HepG2 (cell line): ENCODE measurements at regions not wholly inside any gene's neighbourhood (a gene's known extent, or its start where the extent isn't known, plus 50 kb on each side); places are given as distances from the start of the nearest gene placed in this dataset.

ENCODE experiments used
- BCL6 ChIP-seq: IDR thresholded peaks from 2 replicates; pipeline ENCODE4 v1.6.1; 2016; ENCODE audit warnings: missing genetic modification reagents, missing compliant biosample characterization
- CBFB ChIP-seq: sonication (generic); formaldehyde crosslinking; IDR thresholded peaks from 2 replicates; pipeline ENCODE4 v1.4.0; 2020; ENCODE audit warnings: missing genetic modification reagents
- EP300 ChIP-seq, 3 experiments: sonication (generic) in 1 of 3; formaldehyde crosslinking in 1 of 3; IDR thresholded peaks; 2 replicates each; pipeline versions ENCODE4 v1.5.1 to v1.6.1; 2011 to 2020; ENCODE audit warnings: low read depth in 2 of 3, low read length in 2 of 3, borderline replicate concordance in 1 of 3, improper control_type of control experiment in 1 of 3, mild to moderate bottlenecking in 1 of 3, missing genetic modification reagents in 1 of 3, moderate library complexity in 1 of 3
- IKZF4 ChIP-seq: sonication (generic); formaldehyde crosslinking; IDR thresholded peaks from 2 replicates; pipeline ENCODE4 v1.5.1; 2020; ENCODE audit warnings: borderline replicate concordance, mild to moderate bottlenecking, low read depth, missing genetic modification reagents; ENCODE audit errors: not compliant biosample characterization
- LRRFIP1 ChIP-seq: sonication (generic); formaldehyde crosslinking; conservative IDR thresholded peaks from 2 replicates; pipeline ENCODE4 v1.4.0; 2020; ENCODE audit warnings: missing genetic modification reagents
- MAFG ChIP-seq: sonication (generic); formaldehyde crosslinking; IDR thresholded peaks from 2 replicates; pipeline ENCODE4 v1.5.1; 2020; ENCODE audit warnings: mild to moderate bottlenecking, missing genetic modification reagents
- MEF2D ChIP-seq: sonication (generic); formaldehyde crosslinking; IDR thresholded peaks from 2 replicates; pipeline ENCODE4 v1.5.1; 2020; ENCODE audit warnings: mild to moderate bottlenecking, missing genetic modification reagents
- MTF2 ChIP-seq: sonication (generic); formaldehyde crosslinking; IDR thresholded peaks from 2 replicates; pipeline ENCODE4 v1.5.0; 2020; ENCODE audit warnings: missing genetic modification reagents, borderline replicate concordance
- NCOA2 ChIP-seq: sonication (generic); formaldehyde crosslinking; IDR thresholded peaks from 2 replicates; pipeline ENCODE4 v1.8.0; 2022; ENCODE audit warnings: inconsistent platforms
- NR1H2 ChIP-seq: sonication (generic); formaldehyde crosslinking; IDR thresholded peaks from 2 replicates; pipeline ENCODE4 v1.8.1; 2022; ENCODE audit warnings: low read depth, missing genetic modification reagents, borderline replicate concordance
- NR2F2 ChIP-seq: IDR thresholded peaks from 2 replicates; pipeline ENCODE4 v1.6.1; 2012; ENCODE audit warnings: low read depth, inconsistent platforms, borderline replicate concordance
- PHF21A ChIP-seq: sonication (generic); formaldehyde crosslinking; IDR thresholded peaks from 2 replicates; pipeline ENCODE4 v1.5.0; 2020; ENCODE audit warnings: mild to moderate bottlenecking, missing genetic modification reagents
- ZC3H13 ChIP-seq: sonication (generic); formaldehyde crosslinking; IDR thresholded peaks from 2 replicates; pipeline ENCODE4 v1.8.1; 2023; ENCODE audit warnings: mild to moderate bottlenecking, missing genetic modification reagents, moderate library complexity
- ZNF451 ChIP-seq: sonication (generic); formaldehyde crosslinking; IDR thresholded peaks from 2 replicates; pipeline ENCODE4 v1.5.0; 2020; ENCODE audit warnings: mild to moderate bottlenecking, missing genetic modification reagents
- ZNF619 ChIP-seq: sonication (generic); formaldehyde crosslinking; IDR thresholded peaks from 2 replicates; pipeline ENCODE4 v1.4.0; 2020; ENCODE audit warnings: mild to moderate bottlenecking, missing genetic modification reagents
- ZNF83 ChIP-seq: sonication (generic); formaldehyde crosslinking; IDR thresholded peaks from 2 replicates; pipeline ENCODE4 v1.4.0; 2020; ENCODE audit warnings: missing genetic modification reagents, mild to moderate bottlenecking, borderline replicate concordance
- TF ChIP-seq, protein P1 (sequence below): sonication (generic); formaldehyde crosslinking; IDR thresholded peaks from 2 replicates; pipeline ENCODE4 v1.4.0; 2020; ENCODE audit warnings: missing genetic modification reagents
- TF ChIP-seq, protein P2 (sequence below): sonication (generic); formaldehyde crosslinking; IDR thresholded peaks from 2 replicates; pipeline ENCODE4 v1.5.0; 2020; ENCODE audit warnings: missing genetic modification reagents
- TF ChIP-seq, protein P3 (sequence below): sonication (generic); formaldehyde crosslinking; IDR thresholded peaks from 2 replicates; pipeline ENCODE4 v1.4.0; 2020; ENCODE audit warnings: missing genetic modification reagents

GRCh38 chr15:98528046-98528725 is 120.2 kb upstream of the IGF1R start (continued):
- TF ChIP-seq LRRFIP1, result no peak
- TF ChIP-seq, protein P1, sequence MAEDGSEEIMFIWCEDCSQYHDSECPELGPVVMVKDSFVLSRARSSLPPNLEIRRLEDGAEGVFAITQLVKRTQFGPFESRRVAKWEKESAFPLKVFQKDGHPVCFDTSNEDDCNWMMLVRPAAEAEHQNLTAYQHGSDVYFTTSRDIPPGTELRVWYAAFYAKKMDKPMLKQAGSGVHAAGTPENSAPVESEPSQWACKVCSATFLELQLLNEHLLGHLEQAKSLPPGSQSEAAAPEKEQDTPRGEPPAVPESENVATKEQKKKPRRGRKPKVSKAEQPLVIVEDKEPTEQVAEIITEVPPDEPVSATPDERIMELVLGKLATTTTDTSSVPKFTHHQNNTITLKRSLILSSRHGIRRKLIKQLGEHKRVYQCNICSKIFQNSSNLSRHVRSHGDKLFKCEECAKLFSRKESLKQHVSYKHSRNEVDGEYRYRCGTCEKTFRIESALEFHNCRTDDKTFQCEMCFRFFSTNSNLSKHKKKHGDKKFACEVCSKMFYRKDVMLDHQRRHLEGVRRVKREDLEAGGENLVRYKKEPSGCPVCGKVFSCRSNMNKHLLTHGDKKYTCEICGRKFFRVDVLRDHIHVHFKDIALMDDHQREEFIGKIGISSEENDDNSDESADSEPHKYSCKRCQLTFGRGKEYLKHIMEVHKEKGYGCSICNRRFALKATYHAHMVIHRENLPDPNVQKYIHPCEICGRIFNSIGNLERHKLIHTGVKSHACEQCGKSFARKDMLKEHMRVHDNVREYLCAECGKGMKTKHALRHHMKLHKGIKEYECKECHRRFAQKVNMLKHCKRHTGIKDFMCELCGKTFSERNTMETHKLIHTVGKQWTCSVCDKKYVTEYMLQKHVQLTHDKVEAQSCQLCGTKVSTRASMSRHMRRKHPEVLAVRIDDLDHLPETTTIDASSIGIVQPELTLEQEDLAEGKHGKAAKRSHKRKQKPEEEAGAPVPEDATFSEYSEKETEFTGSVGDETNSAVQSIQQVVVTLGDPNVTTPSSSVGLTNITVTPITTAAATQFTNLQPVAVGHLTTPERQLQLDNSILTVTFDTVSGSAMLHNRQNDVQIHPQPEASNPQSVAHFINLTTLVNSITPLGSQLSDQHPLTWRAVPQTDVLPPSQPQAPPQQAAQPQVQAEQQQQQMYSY, result no peak
- no peak for TF ChIP-seq PHF21A
- no peak for TF ChIP-seq ZNF451 (CRISPR knock-in tag)
- TF ChIP-seq MAFG (CRISPR knock-in tag), result no peak
- TF ChIP-seq, protein P2, sequence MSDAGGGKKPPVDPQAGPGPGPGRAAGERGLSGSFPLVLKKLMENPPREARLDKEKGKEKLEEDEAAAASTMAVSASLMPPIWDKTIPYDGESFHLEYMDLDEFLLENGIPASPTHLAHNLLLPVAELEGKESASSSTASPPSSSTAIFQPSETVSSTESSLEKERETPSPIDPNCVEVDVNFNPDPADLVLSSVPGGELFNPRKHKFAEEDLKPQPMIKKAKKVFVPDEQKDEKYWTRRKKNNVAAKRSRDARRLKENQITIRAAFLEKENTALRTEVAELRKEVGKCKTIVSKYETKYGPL (CRISPR knock-in tag), result no peak
- peak; percentile 67 for TF ChIP-seq NCOA2 (CRISPR knock-in tag)
- no peak for TF ChIP-seq CBFB (CRISPR knock-in tag)
- TF ChIP-seq, protein P3, sequence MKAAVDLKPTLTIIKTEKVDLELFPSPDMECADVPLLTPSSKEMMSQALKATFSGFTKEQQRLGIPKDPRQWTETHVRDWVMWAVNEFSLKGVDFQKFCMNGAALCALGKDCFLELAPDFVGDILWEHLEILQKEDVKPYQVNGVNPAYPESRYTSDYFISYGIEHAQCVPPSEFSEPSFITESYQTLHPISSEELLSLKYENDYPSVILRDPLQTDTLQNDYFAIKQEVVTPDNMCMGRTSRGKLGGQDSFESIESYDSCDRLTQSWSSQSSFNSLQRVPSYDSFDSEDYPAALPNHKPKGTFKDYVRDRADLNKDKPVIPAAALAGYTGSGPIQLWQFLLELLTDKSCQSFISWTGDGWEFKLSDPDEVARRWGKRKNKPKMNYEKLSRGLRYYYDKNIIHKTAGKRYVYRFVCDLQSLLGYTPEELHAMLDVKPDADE (CRISPR knock-in tag), result no peak
- TF ChIP-seq EP300 (IDR thresholded peaks at IDR 0.05; ENCODE audit: low read depth in 2 of 2, low read length in 2 of 2), result peak in 1 of 2 experiments; percentile 51; a peak in 1 of 4 replicates
- peak; percentile 23; the same call in 1 of the 2 replicates for TF ChIP-seq EP300 (CRISPR knock-in tag; IDR thresholded peaks at IDR 0.05; ENCODE audit: borderline replicate concordance)
- no peak for TF ChIP-seq ZC3H13 (CRISPR knock-in tag)
- TF ChIP-seq IKZF4, result no peak
- no peak for TF ChIP-seq MTF2 (CRISPR knock-in tag)
- no peak for TF ChIP-seq MEF2D (CRISPR knock-in tag)
- TF ChIP-seq NR2F2, result no peak
- no peak for TF ChIP-seq ZNF619 (CRISPR knock-in tag)
- peak; percentile 79 for TF ChIP-seq BCL6
- no peak for TF ChIP-seq ZNF83 (CRISPR knock-in tag)
- no peak for TF ChIP-seq NR1H2 (CRISPR knock-in tag)
